ENCODE measurements at regions not wholly inside any gene's neighbourhood (a gene's known extent, or its start where the extent isn't known, plus 50 kb on each side); places are given as distances from the start of the nearest gene placed in this dataset.
"Not testable (repeated sequence)": the region's sequence is repeated elsewhere in the genome, so short reads cannot be mapped to it uniquely, and the experiment has no call there.

GRCh38 chr14:28116716-28117115 is 649.9 kb upstream of the FOXG1 start:
- DNase-seq (ENCODE audit: low spot score) = no peak

GRCh38 chr14:28119849-28120248 is 646.7 kb upstream of the FOXG1 start:
- DNase-seq (ENCODE audit: low spot score) = no peak

DNA sequence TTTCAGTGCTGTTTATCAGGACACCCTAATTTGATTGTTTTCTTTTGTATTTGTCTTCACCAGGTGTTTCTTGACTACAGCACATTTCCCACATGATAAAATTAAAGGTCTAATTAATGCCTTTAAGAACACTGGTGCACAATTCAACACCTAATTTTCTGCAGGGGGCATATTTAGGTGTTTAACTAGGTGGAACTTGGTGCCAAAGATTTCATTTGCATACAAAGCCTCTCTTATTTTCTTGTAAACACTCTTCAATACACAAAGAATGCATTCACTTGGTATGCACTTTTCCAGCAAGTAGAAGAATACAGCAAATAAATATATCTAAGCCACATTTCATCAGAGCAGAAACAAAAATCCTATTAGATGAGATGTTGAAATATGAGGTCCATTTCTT is 646.2 kb upstream of the FOXG1 start:
- DNase-seq (ENCODE audit: low spot score) = no peak

- no peak for DNase-seq (ENCODE audit: low spot score)
These were observed 644.9 kb upstream of the FOXG1 start for GRCh38 chr14:28121512-28122297.

GRCh38 chr14:28130610-28131284 is 635.8 kb upstream of the FOXG1 start:
- no peak for DNase-seq (ENCODE audit: low spot score)

DNA sequence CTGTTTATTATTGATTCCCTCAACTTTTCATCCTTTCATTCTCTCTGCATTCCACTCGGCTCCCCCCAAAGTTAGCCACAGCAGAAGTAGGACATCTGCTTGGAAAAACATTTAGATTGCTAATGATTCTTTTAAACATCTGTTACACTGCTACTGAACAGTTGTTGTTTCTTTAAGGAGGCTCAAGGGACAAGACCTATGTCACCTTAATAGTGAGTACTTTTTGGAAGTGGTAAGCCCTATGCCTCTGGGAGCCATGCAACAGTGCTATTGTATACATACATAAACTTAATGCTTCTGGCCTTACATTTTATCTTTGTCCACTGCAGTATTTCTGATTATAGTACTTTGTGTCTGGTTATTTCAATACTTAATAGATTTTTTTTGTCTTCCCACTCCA is 628.2 kb upstream of the FOXG1 start:
- no peak for DNase-seq (ENCODE audit: low spot score)

- DNase-seq (ENCODE audit: low spot score) = no peak
These were observed 624.9 kb upstream of the FOXG1 start for GRCh38 chr14:28141662-28142061.

DNA sequence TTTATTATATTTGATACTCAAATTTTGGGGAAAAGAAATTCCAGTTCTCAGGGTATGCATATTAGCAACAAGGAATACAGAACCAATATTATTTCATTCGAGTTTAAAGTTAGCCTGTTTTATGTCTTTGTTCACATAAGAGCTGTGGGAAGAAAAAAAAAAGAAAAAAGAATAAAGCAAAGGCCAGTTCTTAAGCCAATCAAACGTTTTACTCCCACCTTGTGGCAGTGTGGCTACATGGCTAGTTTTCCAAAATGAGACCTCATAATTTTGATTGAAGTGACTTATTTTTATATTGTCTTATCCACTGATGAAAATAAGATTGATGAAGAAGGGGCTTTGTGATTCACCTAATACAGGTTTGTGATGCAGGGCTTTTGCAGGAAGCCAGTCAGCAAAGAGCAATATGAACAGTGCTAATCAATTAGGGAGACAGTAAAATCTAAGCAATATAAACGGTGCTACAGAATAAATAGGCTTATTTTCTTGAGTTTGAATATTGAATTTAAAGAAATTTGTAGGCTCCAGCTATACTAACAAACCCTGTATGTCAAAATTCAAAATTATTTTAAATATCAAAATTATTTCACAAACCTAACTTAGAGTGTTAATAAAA is 624.1 kb upstream of the FOXG1 start:
- DNase-seq (ENCODE audit: low spot score) = no peak

GRCh38 chr14:28143316-28143715 is 623.3 kb upstream of the FOXG1 start:
- DNase-seq (ENCODE audit: low spot score) = no peak

DNA sequence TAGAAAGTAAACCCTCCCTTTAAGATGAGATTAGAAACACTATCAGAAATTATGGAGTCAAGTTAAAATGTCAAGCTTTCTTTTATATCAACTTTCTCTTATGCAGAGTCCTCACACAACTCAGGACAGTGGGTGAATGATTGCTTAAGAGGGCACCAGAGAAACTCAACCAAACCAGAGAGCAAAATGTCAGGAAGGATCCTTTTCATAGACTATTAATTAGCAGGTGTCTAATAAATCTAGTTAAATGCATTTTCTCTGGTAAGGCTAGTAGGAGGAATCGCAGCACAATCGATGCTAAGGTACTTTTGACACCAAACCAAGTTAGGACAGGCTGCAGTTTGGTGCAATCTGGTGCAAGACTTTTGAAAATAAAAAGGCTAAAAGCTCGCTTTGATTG is 614.7 kb upstream of the FOXG1 start:
- no peak for DNase-seq (ENCODE audit: low spot score)

DNA sequence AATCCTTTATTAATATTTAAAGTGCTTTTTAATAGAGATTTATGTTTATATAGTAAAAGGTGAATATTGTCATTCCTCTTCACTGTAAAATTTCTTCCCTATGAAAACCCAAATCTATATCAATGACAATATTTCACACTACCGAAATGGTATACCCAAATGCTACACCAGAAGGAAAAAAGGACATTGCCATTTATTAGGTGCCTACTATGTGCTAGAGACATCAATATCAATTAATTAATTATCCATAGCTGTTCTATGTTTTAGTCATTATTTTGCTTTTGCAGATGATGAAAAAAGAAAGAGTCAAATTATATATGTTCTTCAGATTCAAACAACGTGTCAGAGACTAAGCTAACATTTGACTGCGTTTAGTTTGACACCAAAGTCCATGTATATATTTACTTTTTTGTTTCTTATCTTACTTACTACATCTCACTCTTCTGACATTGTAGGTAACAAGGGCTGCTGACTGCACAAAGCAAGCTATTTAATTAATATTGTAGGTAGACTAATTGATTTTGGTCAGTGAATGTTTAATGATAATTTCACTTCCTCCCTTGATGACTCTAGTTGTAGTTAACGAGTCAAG is 614.0 kb upstream of the FOXG1 start:
- DNase-seq (ENCODE audit: low spot score) = no peak

- DNase-seq (ENCODE audit: low spot score) = no peak
These were observed 609.2 kb upstream of the FOXG1 start for GRCh38 chr14:28157289-28157869.

GRCh38 chr14:28157887-28158791 is 608.4 kb upstream of the FOXG1 start:
- DNase-seq (ENCODE audit: low spot score) = no peak

DNA sequence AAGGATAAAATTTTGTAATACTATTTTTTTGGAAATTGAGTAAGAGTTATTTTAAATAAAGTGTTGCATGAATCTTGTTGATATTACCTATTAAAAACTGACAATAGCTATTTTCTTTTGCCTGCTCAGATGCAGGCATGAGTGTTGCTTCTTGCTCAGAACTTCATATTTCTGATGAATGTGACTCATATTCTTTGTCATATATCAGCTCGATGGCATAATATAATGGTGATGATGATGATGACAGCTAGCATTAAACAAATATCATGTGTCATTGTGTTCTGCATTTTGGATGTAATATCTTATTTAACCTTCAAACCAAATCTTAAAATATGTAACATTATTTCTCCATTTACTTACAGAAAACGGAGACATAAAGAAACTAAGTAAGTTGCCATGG is 605.5 kb upstream of the FOXG1 start:
- no peak for DNase-seq (ENCODE audit: low spot score)

DNA sequence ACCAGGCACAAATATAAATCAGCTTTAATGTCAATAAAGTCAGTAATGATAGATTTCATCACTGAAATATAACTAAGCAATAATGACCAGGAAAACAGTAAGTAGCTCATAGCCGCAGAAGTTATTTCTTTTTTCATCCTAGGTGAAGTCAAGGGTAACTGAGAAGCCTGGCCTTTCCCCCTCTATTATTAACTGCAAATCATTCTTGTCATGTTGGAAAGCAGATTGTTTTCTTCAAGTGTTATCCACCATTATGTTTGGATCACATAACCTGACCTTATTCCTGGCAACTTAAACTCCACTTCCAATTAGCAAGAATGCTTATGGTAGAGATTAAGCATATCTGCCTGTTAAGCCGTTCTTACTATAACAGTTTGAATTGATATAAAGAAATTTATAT is 603.4 kb upstream of the FOXG1 start:
- no peak for DNase-seq (ENCODE audit: low spot score)

- DNase-seq (ENCODE audit: low spot score) = no peak
These were observed 602.7 kb upstream of the FOXG1 start for GRCh38 chr14:28163897-28164296.

DNA sequence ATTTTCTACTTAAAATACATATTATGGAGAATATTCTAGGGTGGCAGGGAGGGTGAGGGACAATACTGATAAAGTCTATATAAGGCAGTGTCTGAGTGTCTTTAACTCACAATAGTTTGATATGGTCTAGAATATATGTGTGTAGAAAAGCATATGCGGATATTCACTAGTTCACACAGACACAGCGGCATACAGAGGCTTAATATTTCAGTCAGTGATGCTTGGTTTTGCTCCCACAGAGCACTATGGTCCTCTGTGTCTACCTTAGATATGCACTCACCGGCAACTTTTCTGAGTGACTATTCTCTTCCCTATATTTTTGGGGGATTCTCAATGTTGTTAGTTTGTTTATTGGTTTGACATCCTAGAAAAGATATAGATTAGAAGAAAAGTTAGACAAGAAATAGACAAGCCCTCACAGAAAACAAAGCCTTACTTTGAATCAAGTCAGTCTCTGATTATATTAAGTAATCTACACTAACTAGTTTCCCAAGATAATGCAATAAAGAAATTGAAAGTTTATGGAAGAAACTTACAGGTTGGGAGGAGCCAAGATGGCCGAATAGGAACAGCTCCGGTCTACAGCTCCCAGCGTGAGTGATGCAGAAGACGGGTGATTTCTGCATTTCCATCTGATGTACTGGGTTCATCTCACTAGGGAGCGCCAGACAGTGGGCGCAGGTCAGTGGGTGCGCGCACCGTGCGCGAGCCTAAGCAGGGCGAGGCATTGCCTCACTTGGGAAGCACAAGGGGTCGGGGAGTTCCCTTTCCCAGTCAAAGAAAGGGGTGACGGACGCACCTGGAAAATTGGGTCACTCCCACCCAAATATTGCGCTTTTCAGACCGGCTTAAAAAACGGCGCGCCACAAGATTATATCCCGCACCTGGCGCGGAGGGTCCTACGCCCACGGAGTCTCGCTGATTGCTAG is 578.4 kb upstream of the FOXG1 start:
- not testable (repeated sequence) for DNase-seq (ENCODE audit: low spot score)

DNA sequence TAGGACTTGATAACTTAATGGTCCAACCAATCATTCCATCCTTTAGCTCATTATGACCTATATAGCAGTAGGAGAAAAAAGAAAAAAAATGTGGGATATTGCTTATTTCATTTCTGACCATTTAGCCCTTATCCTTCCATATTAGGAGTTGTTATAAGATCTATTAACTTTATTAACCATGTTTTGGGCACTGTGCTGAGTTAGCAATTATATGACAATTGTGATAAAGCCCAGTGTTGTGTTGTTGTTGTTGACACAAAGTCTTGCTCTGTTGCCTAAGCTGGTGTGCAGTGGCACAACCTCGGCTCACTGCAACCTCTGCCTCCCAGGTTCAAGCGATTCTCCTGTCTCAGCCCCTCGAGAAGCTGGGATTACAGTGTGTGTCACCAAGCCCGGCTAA is 569.7 kb upstream of the FOXG1 start:
- DNase-seq (ENCODE audit: low spot score) = no peak

DNA sequence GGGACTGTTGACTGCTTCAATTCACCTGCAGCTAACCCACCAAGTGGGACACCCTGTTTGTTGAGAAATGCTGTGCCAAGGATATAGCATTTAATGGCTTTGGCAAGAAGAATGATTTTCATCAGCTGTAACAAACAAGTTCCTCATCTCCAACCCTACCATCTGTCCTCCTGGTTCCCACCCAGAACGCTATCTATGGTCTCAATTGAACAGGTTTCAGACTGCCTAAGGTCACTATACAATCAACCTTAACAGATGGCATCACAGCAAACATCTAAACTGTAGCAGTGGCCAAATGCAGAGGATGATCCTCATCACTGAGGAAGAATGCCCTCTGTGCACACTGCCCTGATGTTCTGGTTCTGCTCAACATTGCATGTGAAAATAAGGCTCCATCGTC is 546.2 kb upstream of the FOXG1 start:
- DNase-seq (ENCODE audit: low spot score) = no peak

GRCh38 chr14:28240909-28241308 is 525.7 kb upstream of the FOXG1 start:
- DNase-seq (ENCODE audit: low spot score) = no peak
